Esophagus squamous epithelium (tissue), 5 donors: ENCODE measurements at regions not wholly inside any gene's neighbourhood (a gene's known extent, or its start where the extent isn't known, plus 50 kb on each side); places are given as distances from the start of the nearest gene placed in this dataset.

ENCODE experiments used
- DNase-seq: peaks from one replicate; lab custom pipeline; 2025; lab: John Stamatoyannopoulos, UW
- H3K27ac ChIP-seq, 4 donors: fragments of 200-600 bp; sonication (generic); one replicate each; pipeline ENCODE4 v1.5.1; 2016 to 2019; ENCODE audit warnings: mild to moderate bottlenecking in 1 of 4
- H3K27me3 ChIP-seq, 4 donors: fragments of 200-600 bp; sonication (generic); 1 replicate in 3 of 4; 2 replicates in 1 of 4; pipeline versions ENCODE4 v1.5.1 to v1.6.0; 2017 to 2021; ENCODE audit warnings: antibody characterized with exemption in 1 of 4
- H3K36me3 ChIP-seq, 3 donors: fragments of 200-600 bp; sonication (generic); one replicate each; pipeline ENCODE4 v1.5.1; 2016 to 2019
- H3K4me1 ChIP-seq, 3 donors: fragments of 200-600 bp; sonication (generic); one replicate each; pipeline ENCODE4 v1.5.1; 2017 to 2019
- H3K4me3 ChIP-seq, 4 donors: fragments of 200-600 bp; sonication (generic); 1 replicate in 3 of 4; 2 replicates in 1 of 4; pipeline ENCODE4 v1.5.1; 2016 to 2019; ENCODE audit warnings: mild to moderate bottlenecking in 2 of 4, moderate library complexity in 1 of 4
- H3K9me3 ChIP-seq, 3 donors: fragments of 200-600 bp; sonication (generic); one replicate each; pipeline ENCODE4 v1.5.1; 2016 to 2019
- POLR2A ChIP-seq, 4 donors: fragments of 450-650 bp; IDR thresholded peaks; one replicate each; pipeline ENCODE4 v1.6.1; 2017; ENCODE audit warnings: antibody characterized with exemption in 4 of 4, mild to moderate bottlenecking in 4 of 4, moderate library complexity in 3 of 4
- WGBS, 2 donors: methylation state at CpG; one replicate each; pipeline ENCODE4 v1.1.5; 2018; 5-methylcytosine and 5-hydroxymethylcytosine counted together
- intact Hi-C: fragments of 100-400 bp; cut with DNase I; formaldehyde crosslinking; loops from one replicate; pipeline ENCODE4 v1.15.0; 2022
- TF ChIP-seq, protein P1 (sequence below), 6 experiments: fragments of 450-650 bp in 4 of 6; fragments of 200-600 bp in 2 of 6; sonication (generic) in 2 of 6; IDR thresholded peaks; one replicate each; pipeline ENCODE4 v1.5.1; 2016 to 2019; ENCODE audit warnings: antibody characterized with exemption in 6 of 6, mild to moderate bottlenecking in 4 of 6, moderate library complexity in 4 of 6
- donor health status: DM: yes; HTN: yes; CAD: no.

DNA sequence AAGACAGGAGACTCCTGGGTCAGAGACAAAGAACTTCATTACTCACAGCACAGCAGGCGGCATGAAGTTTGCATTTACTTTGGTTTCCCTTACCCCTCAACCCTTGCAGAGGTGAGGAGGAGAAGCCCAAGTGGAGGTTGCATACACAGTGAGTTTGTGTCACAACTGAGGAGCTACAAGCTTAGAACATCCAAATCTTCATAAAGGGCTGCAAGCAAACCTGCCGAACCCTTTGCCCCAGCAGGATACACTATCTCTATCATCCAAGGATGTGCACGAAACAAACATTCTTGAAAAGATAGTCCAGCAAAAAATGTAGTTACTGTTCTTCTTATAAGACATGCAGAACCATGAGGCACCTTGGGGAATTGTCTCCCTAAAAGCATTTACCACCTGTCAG is 493.5 kb downstream of the SETD4 start:
- WGBS, 2 donors, result 87 to 89% methylated on average over 3 of the region's 3 CpGs
- peaks cover 0 to 4% (median 0%) of the 10 kb centered on the region in 4 donors for H3K27me3 ChIP-seq
- no peak overlapping the region for H3K4me3 ChIP-seq
- no peaks in the 10 kb centered on the region for H3K36me3 ChIP-seq
- no peak for TF ChIP-seq POLR2A (IDR thresholded peaks at IDR 0.05)
- TF ChIP-seq, protein P1, sequence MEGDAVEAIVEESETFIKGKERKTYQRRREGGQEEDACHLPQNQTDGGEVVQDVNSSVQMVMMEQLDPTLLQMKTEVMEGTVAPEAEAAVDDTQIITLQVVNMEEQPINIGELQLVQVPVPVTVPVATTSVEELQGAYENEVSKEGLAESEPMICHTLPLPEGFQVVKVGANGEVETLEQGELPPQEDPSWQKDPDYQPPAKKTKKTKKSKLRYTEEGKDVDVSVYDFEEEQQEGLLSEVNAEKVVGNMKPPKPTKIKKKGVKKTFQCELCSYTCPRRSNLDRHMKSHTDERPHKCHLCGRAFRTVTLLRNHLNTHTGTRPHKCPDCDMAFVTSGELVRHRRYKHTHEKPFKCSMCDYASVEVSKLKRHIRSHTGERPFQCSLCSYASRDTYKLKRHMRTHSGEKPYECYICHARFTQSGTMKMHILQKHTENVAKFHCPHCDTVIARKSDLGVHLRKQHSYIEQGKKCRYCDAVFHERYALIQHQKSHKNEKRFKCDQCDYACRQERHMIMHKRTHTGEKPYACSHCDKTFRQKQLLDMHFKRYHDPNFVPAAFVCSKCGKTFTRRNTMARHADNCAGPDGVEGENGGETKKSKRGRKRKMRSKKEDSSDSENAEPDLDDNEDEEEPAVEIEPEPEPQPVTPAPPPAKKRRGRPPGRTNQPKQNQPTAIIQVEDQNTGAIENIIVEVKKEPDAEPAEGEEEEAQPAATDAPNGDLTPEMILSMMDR (IDR thresholded peaks at IDR 0.05), result no peak
- no peak overlapping the region for H3K27ac ChIP-seq
- no peaks in the 10 kb centered on the region for H3K9me3 ChIP-seq
- intact Hi-C loops, result no loop called here
- no peak for DNase-seq
- H3K4me1 ChIP-seq, result peaks cover 0 to 27% (median 9%) of the 10 kb centered on the region in 3 donors

GRCh38 chr21:35565204-35565611 is 495.1 kb downstream of the SETD4 start:
- H3K9me3 ChIP-seq, result no peaks in the 10 kb centered on the region
- peaks cover 0 to 4% (median 0%) of the 10 kb centered on the region in 4 donors for H3K27me3 ChIP-seq
- WGBS, 2 donors, result 37 to 44% methylated on average over 5 of the region's 5 CpGs
- TF ChIP-seq, protein P1 (IDR thresholded peaks at IDR 0.05), result no peak
- no peak for TF ChIP-seq POLR2A (IDR thresholded peaks at IDR 0.05)
- peaks cover 0 to 27% (median 9%) of the 10 kb centered on the region in 3 donors for H3K4me1 ChIP-seq
- peak overlapping the region in 1 of 4 donors; percentile 51 for H3K27ac ChIP-seq
- no peak overlapping the region for H3K4me3 ChIP-seq
- DNase-seq, result no peak
- no peaks in the 10 kb centered on the region for H3K36me3 ChIP-seq
- intact Hi-C loops, result no loop called here

DNA sequence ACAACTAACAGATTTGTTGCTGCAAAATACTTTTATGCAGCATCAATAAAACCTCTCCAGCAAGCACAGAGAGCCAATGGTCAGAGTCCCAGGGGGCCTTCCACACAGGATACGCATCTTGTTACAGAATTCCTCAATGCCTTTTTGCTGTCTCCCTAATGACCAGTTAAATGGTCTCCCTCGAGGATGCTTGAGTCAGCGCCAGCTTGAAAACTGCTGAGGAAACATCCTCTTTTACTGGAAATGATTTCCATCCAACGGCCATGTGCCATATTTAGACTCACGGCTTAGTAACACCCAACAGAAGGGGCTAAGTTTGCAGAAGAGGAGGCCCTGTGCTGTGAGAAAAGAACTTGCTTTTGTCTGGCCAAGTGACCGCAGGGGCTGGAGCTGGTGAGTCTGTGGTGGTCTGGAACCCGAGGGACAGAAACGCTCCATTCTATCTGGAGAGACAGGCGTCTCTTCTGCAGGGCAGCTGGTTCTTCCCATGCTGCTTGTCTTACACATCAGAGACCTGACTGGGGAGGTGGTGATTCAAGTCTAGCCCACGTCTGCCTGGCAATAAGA is 496.4 kb downstream of the SETD4 start:
- intact Hi-C loops, result no loop called here
- 47 to 68% methylated on average over 8 to 9 of the region's 10 CpGs for WGBS, 2 donors
- no peak for TF ChIP-seq POLR2A (IDR thresholded peaks at IDR 0.05)
- TF ChIP-seq, protein P1 (IDR thresholded peaks at IDR 0.05), result no peak

DNA sequence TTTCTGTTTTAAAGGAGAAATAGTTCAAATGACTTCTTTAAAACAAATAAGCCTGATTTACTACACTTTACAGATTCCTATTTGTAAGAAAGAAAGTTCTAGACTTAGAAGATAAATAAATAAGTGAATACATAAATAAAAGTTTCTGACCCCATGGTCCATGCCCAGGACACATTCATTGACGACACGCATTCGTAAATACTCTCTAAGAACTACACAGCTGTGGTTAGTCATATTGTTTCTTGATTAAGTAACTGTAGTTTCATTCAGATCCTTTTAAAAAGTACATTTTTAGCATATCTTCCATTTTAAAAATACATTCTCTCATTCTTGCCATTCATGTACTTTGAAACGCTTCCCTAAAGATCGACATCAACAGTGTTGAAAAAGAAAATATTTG is 497.4 kb downstream of the SETD4 start:
- Histone ChIP-seq H3K4me1 (peaks cover 0 to 27% (median 9%) of the 10 kb centered on the region in 3 donors), H3K9me3 (no peaks in the 10 kb centered on the region), H3K4me3 (no peak overlapping the region), H3K27ac (no peak overlapping the region), H3K36me3 (no peaks in the 10 kb centered on the region), H3K27me3 (peaks cover 0 to 4% (median 0%) of the 10 kb centered on the region in 4 donors)
- intact Hi-C loops, result no loop called here
- no peak for DNase-seq
- no peak for TF ChIP-seq POLR2A (IDR thresholded peaks at IDR 0.05)
- TF ChIP-seq, protein P1 (IDR thresholded peaks at IDR 0.05), result no peak
- WGBS, 2 donors, result 68 to 86% methylated on average over 5 of the region's 5 CpGs

More for the DNA sequence above, 496.4 kb downstream of the SETD4 start:
- DNase-seq, result no peak
- Histone ChIP-seq H3K27ac (peak overlapping the region in 2 of 4 donors; percentile 41 to 49), H3K36me3 (no peaks in the 10 kb centered on the region), H3K4me3 (no peak overlapping the region), H3K4me1 (peaks cover 0 to 27% (median 9%) of the 10 kb centered on the region in 3 donors), H3K9me3 (no peaks in the 10 kb centered on the region), H3K27me3 (peaks cover 0 to 4% (median 0%) of the 10 kb centered on the region in 4 donors)

- DNase-seq, result no peak
- no peak overlapping the region for H3K27ac ChIP-seq
- H3K4me3 ChIP-seq, result no peak overlapping the region
- H3K36me3 ChIP-seq, result no peaks in the 10 kb centered on the region
- H3K27me3 ChIP-seq, result peaks cover 0 to 5% (median 0%) of the 10 kb centered on the region in 4 donors
- peaks cover 0 to 27% (median 9%) of the 10 kb centered on the region in 3 donors for H3K4me1 ChIP-seq
- 74 to 75% methylated on average over 4 of the region's 4 CpGs for WGBS, 2 donors
- intact Hi-C loops, result no loop called here
- H3K9me3 ChIP-seq, result no peaks in the 10 kb centered on the region
- TF ChIP-seq POLR2A (IDR thresholded peaks at IDR 0.05), result no peak
- TF ChIP-seq, protein P1 (IDR thresholded peaks at IDR 0.05), result no peak
Observed at GRCh38 chr21:35561116-35561515, 499.2 kb downstream of the SETD4 start.
